GM19455 (cell line): ENCODE measurements at regions not wholly inside any gene's neighbourhood (a gene's known extent, or its start where the extent isn't known, plus 50 kb on each side); places are given as distances from the start of the nearest gene placed in this dataset.
"Not testable (repeated sequence)": the region's sequence is repeated elsewhere in the genome, so short reads cannot be mapped to it uniquely, and the experiment has no call there.

Source experiments
- ATAC-seq: cut with Tn5 transposase; IDR thresholded peaks from one replicate; pipeline ENCODE4 v1.9.1; 2021; ENCODE audit not compliant: unreplicated experiment

- ATAC-seq = no peak
Observed at GRCh38 chr1:78240755-78241154, 195.0 kb downstream of the GIPC2 start.

- ATAC-seq = no peak
Observed at GRCh38 chr1:78247079-78247478, 201.3 kb downstream of the GIPC2 start.

DNA sequence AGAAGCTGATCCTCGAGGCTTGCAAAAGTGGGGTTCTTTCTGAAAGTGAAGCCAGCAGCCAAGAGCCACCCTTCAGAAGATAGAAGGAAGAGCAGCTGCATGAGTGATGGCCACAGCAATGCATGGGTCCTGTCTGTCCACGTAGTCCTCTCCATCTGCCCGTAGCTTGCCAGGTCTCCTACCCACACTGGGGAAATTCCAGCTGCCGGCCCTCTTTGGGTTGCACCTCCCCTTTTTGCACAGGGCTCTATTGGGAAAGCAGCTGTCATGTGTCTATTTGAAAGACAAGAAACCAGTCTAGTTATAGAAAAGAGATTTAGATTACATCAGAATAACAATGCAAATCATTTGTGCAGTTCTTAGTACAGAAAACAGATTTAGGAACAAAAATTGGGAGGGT lies 204.4 kb downstream of the GIPC2 start:
- no peak for ATAC-seq

DNA sequence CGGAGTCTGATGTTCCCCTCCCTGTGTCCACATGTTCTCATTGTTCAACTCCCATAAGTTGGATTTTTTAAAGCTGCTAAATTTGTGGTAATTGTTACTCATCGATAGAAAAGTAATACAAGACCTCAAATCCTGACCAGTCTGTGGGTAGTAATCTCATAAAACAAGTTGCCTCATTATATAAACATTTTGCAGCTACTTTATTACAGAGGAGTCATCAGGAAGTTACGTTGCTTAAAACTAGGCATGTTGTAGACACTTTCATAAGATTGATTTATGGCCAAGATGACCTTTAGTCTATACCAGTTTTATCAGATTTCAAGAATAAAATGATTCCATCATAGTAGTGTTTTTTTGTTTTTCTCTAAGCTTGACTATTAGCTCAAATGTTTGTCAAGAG lies 208.8 kb downstream of the GIPC2 start:
- ATAC-seq = no peak

- no peak for ATAC-seq
Observed at GRCh38 chr1:78255383-78255782, 209.6 kb downstream of the GIPC2 start.

- ATAC-seq = no peak
Observed at GRCh38 chr1:78255846-78256245, 210.1 kb downstream of the GIPC2 start.

DNA sequence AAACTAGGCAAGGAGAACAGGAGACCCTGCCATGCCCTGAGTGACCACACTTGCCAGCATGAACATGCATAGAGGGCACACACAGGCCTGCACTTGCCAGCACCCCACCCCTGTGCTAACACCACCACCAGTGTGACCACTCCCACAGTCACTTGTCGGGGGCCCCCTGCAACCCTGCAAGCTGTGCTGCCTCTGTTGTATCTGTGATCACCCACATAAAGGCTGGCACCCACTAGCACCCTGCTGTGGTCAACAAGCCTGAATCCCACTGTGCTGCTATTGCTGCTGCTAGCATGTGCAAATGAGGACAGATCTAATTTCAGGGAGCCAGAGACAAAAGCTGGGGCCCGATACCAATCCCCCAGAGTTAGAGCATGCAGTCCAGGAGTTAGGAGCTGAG lies 217.7 kb downstream of the GIPC2 start:
- no peak for ATAC-seq

DNA sequence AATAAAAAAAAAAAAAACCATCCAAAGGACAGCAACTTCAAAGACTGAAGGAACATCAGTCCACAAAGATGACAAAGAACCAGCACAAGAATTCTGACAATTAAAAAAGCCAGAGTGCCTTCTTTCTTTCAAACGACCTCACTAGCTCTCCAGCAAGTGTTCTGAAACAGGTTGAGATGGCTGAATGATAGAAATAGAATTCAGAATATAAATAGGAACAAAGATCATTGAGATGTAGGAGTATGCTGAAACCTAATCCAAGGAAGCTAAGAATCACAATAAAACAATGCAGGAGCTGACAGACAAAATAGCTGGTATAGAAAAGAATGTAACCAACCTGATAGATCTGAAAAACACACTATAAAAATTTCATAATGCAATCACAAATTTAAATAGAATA lies 218.2 kb downstream of the GIPC2 start:
- ATAC-seq = no peak

- ATAC-seq = no peak
Observed at GRCh38 chr1:78267513-78268218, 221.9 kb downstream of the GIPC2 start.

DNA sequence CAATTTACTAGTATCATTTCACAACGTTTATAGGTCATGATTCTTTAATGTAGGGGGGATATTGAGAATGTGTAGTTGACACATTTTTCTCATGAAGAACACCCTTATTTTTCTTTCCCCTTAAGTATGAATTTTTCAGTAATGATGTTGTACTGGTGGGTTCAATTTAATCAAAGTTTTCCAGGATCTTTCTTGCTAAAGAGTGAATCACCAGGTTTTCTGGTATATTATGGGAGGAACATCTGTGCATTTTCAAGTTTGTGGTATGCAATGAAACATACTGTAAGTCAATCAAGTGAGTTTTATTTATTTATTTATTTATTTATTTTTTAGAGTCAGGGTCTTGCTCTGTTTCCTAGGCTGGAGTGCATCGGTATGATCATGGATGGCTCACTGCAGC lies 221.2 kb upstream of the PTGFR start:
- ATAC-seq = no peak

GRCh38 chr1:78271423-78271822 lies 219.4 kb upstream of the PTGFR start:
- not testable (repeated sequence) for ATAC-seq

DNA sequence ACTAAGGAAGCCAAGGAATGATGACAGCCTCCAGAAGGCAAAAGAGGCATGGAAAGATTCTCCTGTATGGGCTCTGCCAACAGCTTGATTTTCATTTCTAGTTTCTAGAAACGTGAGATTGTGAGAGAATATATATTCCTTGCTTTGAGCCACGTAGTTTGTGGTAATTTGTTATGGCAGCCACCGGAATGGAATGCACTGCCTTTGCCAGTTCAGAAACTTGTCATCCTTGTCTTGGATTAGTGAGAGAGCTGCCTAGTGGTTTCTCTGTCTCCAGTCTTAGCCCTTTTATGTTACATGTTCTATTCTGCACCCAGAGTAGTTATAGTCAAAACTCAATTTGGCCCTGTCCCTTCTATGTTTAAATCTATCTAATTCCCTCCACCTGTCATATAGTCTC lies 216.0 kb upstream of the PTGFR start:
- no peak for ATAC-seq

DNA sequence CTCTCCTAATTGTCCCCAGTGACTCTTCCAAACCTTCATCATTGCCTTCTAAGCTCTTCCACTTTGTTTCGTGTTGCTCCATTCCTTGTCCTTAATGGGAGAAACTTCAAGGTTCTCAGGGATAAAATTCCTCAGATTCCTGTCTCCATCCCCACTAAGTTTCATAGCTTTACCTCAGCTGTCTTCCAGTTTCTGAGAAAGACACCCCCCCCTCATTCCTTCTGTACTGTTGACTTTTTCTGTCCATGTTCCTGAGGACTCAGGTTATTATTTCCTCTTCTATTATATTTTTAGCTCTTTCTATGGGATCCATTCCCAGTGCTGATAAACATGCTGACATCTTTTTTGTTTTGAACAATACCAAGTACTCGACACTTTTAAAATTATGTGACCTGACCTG lies 215.3 kb upstream of the PTGFR start:
- ATAC-seq = no peak

DNA sequence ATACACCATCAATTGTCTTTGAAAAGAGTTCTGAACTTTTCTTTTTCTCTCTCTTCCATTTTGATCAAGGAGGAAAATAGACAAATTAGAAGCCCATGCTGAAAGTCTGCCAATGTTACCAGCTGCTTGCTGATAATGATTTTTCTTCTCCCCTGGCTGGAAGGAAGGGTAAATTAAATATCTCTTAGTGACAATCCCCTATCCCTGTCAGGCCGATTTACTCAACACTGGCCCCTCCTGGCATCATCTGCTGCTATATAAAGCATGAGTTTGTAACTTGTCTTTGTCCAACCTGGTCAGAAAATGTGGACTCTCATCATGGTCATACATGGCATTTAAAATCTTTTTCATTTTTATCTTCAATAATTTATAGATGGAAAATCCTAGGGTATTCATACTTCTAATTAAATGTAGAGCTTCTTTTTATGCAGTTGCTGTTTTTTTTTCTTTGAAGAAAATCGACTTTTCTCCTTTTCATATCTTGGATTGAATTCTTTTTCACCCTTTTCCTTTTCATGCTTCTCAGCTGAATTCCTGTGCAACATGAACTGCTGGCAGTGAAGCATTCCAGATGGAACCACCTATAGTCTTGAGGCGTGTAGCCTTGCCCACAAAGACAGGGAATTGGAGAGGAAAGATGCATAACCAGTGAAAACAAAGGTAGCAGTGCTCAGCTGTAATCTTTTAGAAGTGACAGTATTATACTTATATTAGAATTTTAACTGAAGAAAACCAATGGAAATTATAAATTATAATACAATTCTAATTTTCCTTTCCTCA lies 214.7 kb upstream of the PTGFR start:
- no peak for ATAC-seq

DNA sequence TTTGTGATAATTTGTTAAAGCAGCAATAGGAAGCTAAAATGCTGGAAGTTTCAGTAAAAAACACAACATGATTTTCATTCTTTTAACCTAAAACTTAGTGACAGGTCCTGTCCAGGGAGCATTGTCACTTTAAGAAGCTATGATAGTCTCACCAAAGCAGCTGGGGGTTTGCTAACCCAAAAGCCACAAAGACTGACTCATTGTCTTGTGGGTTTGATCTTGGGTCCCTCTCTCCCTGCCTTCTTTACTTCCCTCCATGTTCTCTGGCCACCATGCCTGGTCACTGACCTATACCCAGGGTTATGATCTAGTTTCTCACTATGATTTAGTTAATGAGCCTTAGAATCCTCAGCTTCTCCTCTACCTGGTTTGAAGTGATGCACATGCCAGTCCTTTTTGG lies 213.5 kb upstream of the PTGFR start:
- ATAC-seq = no peak

- ATAC-seq = no peak
Observed at GRCh38 chr1:78279051-78279450, 211.7 kb upstream of the PTGFR start.

DNA sequence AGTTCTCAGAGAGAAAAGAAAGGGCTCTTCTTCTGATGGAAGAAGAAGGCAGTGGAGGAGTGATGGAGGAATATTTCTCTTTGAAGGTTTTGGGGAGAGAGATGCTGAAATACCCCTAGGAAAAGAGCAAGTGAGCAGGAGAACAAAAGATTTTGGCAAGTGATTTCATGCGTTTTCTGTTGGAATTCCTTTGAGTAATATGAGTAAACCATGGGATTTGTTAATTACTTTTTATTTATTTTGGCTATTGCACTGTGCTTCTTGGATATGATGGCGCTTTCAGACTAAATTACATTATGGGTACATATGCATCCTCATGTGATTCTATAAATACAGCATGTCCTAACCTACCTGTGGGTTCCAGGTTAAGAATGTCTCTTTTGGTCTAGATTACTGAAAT lies 210.1 kb upstream of the PTGFR start:
- ATAC-seq = no peak

DNA sequence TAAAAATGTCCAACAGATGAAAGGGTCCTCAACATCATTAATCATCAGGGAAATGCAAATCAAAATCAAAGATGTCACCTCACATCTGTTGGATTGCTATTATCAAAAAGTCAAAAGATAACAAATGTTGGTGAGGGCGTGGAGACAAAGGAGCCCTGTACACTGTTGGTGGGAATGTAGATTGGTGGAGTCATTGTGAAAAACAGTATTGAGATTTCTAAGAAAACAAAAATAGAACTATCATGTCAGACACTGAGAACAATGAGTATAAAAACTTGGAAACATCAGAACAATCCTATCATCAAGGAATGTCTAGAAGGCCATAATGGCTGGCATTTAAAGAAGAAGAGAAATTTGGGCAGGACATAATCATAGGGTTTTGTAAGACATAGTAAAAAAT lies 209.2 kb upstream of the PTGFR start:
- no peak for ATAC-seq

DNA sequence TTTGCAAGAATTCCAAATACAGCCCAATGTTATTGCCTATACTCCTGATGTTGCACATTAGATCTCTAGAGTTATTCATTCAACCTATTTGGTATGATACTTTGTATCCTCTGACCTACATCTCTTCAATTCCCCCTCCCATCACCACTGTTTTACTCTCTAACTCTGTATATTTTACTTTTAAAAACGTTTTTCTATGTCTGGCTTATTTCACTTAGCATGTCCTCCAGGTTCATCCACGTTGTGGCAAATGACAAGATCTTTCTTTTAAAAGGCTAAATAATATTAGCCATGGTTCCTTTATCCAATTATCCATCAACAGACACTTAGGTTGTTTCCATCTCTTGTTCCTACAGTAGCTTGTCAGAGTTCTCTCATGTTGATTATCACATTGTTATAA lies 207.1 kb upstream of the PTGFR start:
- no peak for ATAC-seq

DNA sequence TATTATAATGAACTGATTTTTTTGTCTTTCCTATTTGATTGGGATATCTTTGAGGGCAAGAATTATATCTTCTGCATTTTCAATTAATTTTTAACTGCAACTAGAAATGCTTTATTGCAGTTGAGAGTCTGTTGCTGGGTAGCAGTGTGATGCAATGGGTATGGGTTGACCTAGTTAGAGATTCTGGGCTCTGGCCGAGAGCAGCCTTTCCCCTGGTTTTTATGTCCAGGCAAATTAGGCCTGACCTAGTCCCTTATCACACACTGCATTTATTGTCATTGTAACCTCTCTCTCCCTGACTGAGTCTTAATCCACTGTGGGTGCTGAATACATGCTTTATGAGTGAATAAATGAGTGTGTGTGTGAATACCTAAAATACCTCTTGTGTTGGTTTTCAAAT lies 206.4 kb upstream of the PTGFR start:
- no peak for ATAC-seq

DNA sequence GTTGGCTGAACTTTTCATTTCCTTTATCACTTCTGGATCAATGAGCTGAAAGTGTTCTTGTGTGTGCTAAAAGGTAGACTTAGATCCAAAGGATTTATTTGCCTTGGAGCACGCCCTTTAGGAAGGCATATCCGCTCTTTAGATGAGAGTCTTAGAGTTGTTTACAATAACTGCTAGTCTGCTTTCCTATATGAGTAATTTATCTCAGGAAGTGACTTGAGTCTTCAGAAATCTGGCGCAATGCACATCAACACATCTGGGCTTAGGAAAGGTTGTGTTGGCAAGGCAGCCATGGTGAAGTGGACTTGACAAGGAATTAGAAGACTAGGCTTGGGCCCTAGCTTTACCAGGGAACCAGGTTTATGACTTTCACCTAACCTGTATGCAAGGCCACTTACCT lies 204.1 kb upstream of the PTGFR start:
- no peak for ATAC-seq

DNA sequence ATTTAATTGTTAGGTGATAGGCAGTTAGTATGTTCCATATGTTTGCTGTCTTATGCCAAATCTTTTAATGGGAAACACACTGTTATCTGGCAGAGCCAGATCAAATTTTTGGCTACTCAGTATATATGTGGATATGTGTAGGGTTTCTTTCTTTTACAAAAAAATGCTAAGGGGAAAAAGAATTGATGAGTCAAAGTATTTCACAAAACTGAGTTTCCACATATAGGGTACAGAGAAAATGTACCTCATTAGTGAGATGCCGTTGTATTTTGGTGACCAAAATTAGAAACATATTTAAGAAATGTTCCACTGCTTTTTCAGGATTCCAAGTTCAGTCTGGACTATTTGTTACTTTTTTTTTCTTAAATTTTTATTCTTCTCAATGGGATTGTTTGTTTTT lies 201.2 kb upstream of the PTGFR start:
- ATAC-seq = no peak

GRCh38 chr1:78291418-78291817 lies 199.4 kb upstream of the PTGFR start:
- ATAC-seq = no peak
